SK-N-SH (cell line): ENCODE measurements at regions not wholly inside any gene's neighbourhood (a gene's known extent, or its start where the extent isn't known, plus 50 kb on each side); places are given as distances from the start of the nearest gene placed in this dataset.

ENCODE experiments used
- CTCF ChIA-PET: fragments of 300-600, 350-600 bp; formaldehyde crosslinking; extraction: SDS; loops from one replicate; lab custom pipeline; 2021; lab: Yijun Ruan, JAX
- POLR2A ChIA-PET: fragments of 350-600 bp; sonication (Branson Sonifier 250); formaldehyde crosslinking; extraction: SDS; loops from one replicate; lab custom pipeline; 2020; ENCODE audit warnings: antibody characterized with exemption, inconsistent platforms; lab: Yijun Ruan, JAX
- DNase-seq: peaks from one replicate; pipeline ENCODE4 v3.0.0; 2012
- H2AFZ ChIP-seq: fragments of 200-600 bp; sonication (generic); 2 replicates; pipeline ENCODE4 v1.8.1; 2016; ENCODE audit warnings: antibody characterized with exemption, mild to moderate bottlenecking, low read depth
- H3F3A ChIP-seq: fragments of 200-600 bp; sonication (generic); replicated peaks from 2 replicates; pipeline ENCODE3; 2016; ENCODE audit warnings: antibody characterized with exemption, mild to moderate bottlenecking; ENCODE audit not compliant: insufficient read depth
- H3K27ac ChIP-seq, 2 experiments: fragments of 200-500 bp in 1 of 2; fragments of 200-600 bp in 1 of 2; sonication (Bioruptor generic) in 1 of 2; sonication (generic), shearing (Covaris generic) in 1 of 2; 2 replicates each; pipeline versions ENCODE4 v1.5.1 to v1.6.1; 2014 to 2016; ENCODE audit warnings: low read depth in 2 of 2, inconsistent platforms in 1 of 2, low read length in 1 of 2, mild to moderate bottlenecking in 1 of 2, mixed read lengths in 1 of 2
- H3K27me3 ChIP-seq: fragments of 200-600 bp; sonication (generic), shearing (Covaris generic); 2 replicates; pipeline ENCODE4 v1.6.1; 2016; ENCODE audit warnings: mixed run types; ENCODE audit not compliant: insufficient read depth
- H3K36me3 ChIP-seq, 2 experiments: fragments of 200-500 bp in 1 of 2; fragments of 200-600 bp in 1 of 2; sonication (Bioruptor generic) in 1 of 2; sonication (generic) in 1 of 2; replicated peaks in 1 of 2; 2 replicates each; pipeline versions ENCODE3 to v1.5.1; 2014 to 2016; ENCODE audit warnings: low read length in 1 of 2, mild to moderate bottlenecking in 1 of 2; ENCODE audit not compliant: insufficient read depth in 2 of 2, control insufficient read depth in 1 of 2
- H3K4me1 ChIP-seq, 2 experiments: fragments of 200-500 bp in 1 of 2; fragments of 200-600 bp in 1 of 2; sonication (Bioruptor generic) in 1 of 2; sonication (generic), shearing (Covaris generic) in 1 of 2; 2 replicates each; pipeline versions ENCODE4 v1.5.1 to v1.6.1; 2014 to 2016; ENCODE audit warnings: low read depth in 1 of 2, low read length in 1 of 2, mixed run types in 1 of 2; ENCODE audit not compliant: insufficient read depth in 2 of 2, control insufficient read depth in 1 of 2
- H3K4me2 ChIP-seq: fragments of 200-600 bp; sonication (generic), shearing (Covaris generic); 2 replicates; pipeline ENCODE4 v1.6.1; 2017; ENCODE audit warnings: mixed run types
- H3K4me3 ChIP-seq, 2 experiments: fragments of 200-500 bp in 1 of 2; fragments of 200-600 bp in 1 of 2; sonication (Bioruptor generic) in 1 of 2; sonication (generic), shearing (Covaris generic) in 1 of 2; 2 replicates each; pipeline versions ENCODE4 v1.5.1 to v1.8.1; 2014 to 2016; ENCODE audit warnings: low read depth in 2 of 2, inconsistent platforms in 1 of 2, low read length in 1 of 2, mild to moderate bottlenecking in 1 of 2, mixed read lengths in 1 of 2, moderate library complexity in 1 of 2
- H3K79me2 ChIP-seq: fragments of 200-600 bp; sonication (generic); 2 replicates; pipeline ENCODE4 v1.8.1; 2017; ENCODE audit warnings: mild to moderate bottlenecking; ENCODE audit not compliant: insufficient read depth
- H3K9ac ChIP-seq: fragments of 200-600 bp; sonication (generic); 2 replicates; pipeline ENCODE4 v1.6.1; 2017; ENCODE audit warnings: mixed run types
- H3K9me2 ChIP-seq: fragments of 200-600 bp; sonication (generic); 2 replicates; pipeline ENCODE4 v1.6.1; 2017; ENCODE audit warnings: mixed run types
- H3K9me3 ChIP-seq: fragments of 200-600 bp; sonication (generic); 2 replicates; pipeline ENCODE4 v1.6.1; 2017; ENCODE audit warnings: mixed run types, mild to moderate bottlenecking, moderate library complexity
- H4K20me1 ChIP-seq: fragments of 200-600 bp; sonication (generic); 2 replicates; pipeline ENCODE4 v1.6.1; 2017; ENCODE audit warnings: mild to moderate bottlenecking, mixed run types; ENCODE audit not compliant: insufficient read depth
- EZH2phosphoT487 ChIP-seq: fragments of 200-600 bp; sonication (generic); IDR thresholded peaks from 2 replicates; pipeline ENCODE4 v1.6.1; 2017; ENCODE audit warnings: low read depth, mixed run types, mild to moderate bottlenecking, antibody characterized with exemption, moderate library complexity, borderline replicate concordance
- FOSL2 ChIP-seq: IDR thresholded peaks from 2 replicates; pipeline ENCODE4 v1.4.0; 2012; ENCODE audit warnings: low read depth, mild to moderate bottlenecking, moderate library complexity, borderline replicate concordance
- FOXM1 ChIP-seq: IDR thresholded peaks from 2 replicates; pipeline ENCODE4 v1.4.0; 2012; ENCODE audit warnings: low read depth, mild to moderate bottlenecking
- GABPA ChIP-seq: IDR thresholded peaks from 2 replicates; pipeline ENCODE4 v1.4.0; 2012; ENCODE audit warnings: low read depth, mild to moderate bottlenecking
- IRF3 ChIP-seq: fragments of 150-350 bp; IDR thresholded peaks from 2 replicates; pipeline ENCODE4 v1.6.1; 2016; ENCODE audit warnings: mild to moderate bottlenecking, low read depth, low read length
- JUND ChIP-seq: IDR thresholded peaks from 2 replicates; pipeline ENCODE4 v1.4.0; 2012
- MEF2A ChIP-seq: IDR thresholded peaks from 2 replicates; pipeline ENCODE4 v1.4.0; 2012; ENCODE audit warnings: low read depth, borderline replicate concordance
- POLR2AphosphoS5 ChIP-seq: IDR thresholded peaks from 2 replicates; pipeline ENCODE4 v1.6.1; 2012; ENCODE audit warnings: low read depth, low read length
- SIN3A ChIP-seq: IDR thresholded peaks from 2 replicates; pipeline ENCODE4 v1.6.1; 2012; ENCODE audit warnings: low read depth, mild to moderate bottlenecking, low read length, moderate library complexity, borderline replicate concordance
- TAF1 ChIP-seq: IDR thresholded peaks from 2 replicates; pipeline ENCODE4 v1.6.1; 2012; ENCODE audit warnings: low read depth, mild to moderate bottlenecking, low read length, moderate library complexity, borderline replicate concordance
- YY1 ChIP-seq: IDR thresholded peaks from 2 replicates; pipeline ENCODE4 v1.4.0; 2012; ENCODE audit warnings: low read depth, mild to moderate bottlenecking
- WGBS: methylation state at CpG from one replicate; pipeline ENCODE4 v1.1.6; 2017; ENCODE audit warnings: low lambda C conversion rate; 5-methylcytosine and 5-hydroxymethylcytosine counted together
- TF ChIP-seq, protein P1 (sequence below): IDR thresholded peaks from 2 replicates; pipeline ENCODE4; 2012

DNA sequence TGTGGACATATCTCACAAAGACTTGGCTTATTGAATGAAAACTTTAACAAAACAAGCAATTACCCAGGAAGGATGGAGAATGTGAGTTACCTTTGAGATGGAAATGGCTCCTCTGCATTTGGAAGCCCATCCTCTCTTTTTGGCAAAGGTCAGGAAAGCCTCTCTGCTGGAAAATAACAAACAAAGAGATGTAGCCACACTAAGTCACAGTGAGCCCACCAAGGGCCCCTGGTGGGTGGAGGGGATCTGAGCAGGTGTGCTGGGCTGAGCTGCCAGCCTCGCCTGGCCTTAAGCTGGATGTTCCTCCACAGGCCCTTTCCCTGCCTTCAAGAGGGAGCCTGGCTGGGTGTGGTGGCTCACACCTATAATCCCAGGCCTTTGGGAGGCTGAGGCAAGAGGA, 269.2 kb downstream of the HNRNPD start:
- no peak for DNase-seq
- CTCF ChIA-PET, result no interaction called here
- no CpG with 5 or more reads among the region's 1 CpG for WGBS

GRCh38 chr4:82099928-82100579, 273.7 kb downstream of the HNRNPD start:
- DNase-seq, result no peak
- WGBS, result 4% methylated on average over 6 of the region's 6 CpGs
- POLR2A ChIA-PET, result no interaction called here

More for the DNA sequence above, 269.2 kb downstream of the HNRNPD start:
- Histone ChIP-seq H3K36me3 (no peaks in the 10 kb centered on the region), H3K4me3 (no peak overlapping the region), H3K9me2 (no peaks in the 10 kb centered on the region), H3K27me3 (no peaks in the 10 kb centered on the region), H3K4me1 (no peaks in the 10 kb centered on the region), H3K79me2 (no peaks in the 10 kb centered on the region), H3K9me3 (no peaks in the 10 kb centered on the region), H3K9ac (no peak overlapping the region), H3F3A (no peaks in the 10 kb centered on the region), H3K4me2 (no peak overlapping the region), H4K20me1 (no peaks in the 10 kb centered on the region), H3K27ac (no peak overlapping the region), H2AFZ (no peak overlapping the region)
- TF ChIP-seq JUND, result no peak
- no peak for TF ChIP-seq MEF2A
- TF ChIP-seq TAF1, result no peak
- no peak for TF ChIP-seq FOXM1
- no peak for TF ChIP-seq POLR2AphosphoS5
- TF ChIP-seq EZH2phosphoT487, result no peak
- POLR2A ChIA-PET, result no interaction called here

More at GRCh38 chr4:82099928-82100579, 273.7 kb downstream of the HNRNPD start:
- no peak overlapping the region for H3K27ac ChIP-seq
- no peaks in the 10 kb centered on the region for H3F3A ChIP-seq
- no peaks in the 10 kb centered on the region for H3K36me3 ChIP-seq
- H3K9ac ChIP-seq, result no peak overlapping the region
- no peaks in the 10 kb centered on the region for H3K9me3 ChIP-seq
- H4K20me1 ChIP-seq, result no peaks in the 10 kb centered on the region
- no peaks in the 10 kb centered on the region for H3K9me2 ChIP-seq
- H3K4me2 ChIP-seq, result no peak overlapping the region
- TF ChIP-seq GABPA (no peak), SIN3A (no peak), IRF3 (no peak), FOSL2 (no peak), TAF1 (no peak), YY1 (no peak)
- TF ChIP-seq, protein P1, sequence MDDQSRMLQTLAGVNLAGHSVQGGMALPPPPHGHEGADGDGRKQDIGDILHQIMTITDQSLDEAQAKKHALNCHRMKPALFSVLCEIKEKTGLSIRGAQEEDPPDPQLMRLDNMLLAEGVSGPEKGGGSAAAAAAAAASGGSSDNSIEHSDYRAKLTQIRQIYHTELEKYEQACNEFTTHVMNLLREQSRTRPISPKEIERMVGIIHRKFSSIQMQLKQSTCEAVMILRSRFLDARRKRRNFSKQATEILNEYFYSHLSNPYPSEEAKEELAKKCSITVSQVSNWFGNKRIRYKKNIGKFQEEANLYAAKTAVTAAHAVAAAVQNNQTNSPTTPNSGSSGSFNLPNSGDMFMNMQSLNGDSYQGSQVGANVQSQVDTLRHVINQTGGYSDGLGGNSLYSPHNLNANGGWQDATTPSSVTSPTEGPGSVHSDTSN, result no peak
- H3K79me2 ChIP-seq, result no peaks in the 10 kb centered on the region
- no peak overlapping the region for H2AFZ ChIP-seq
- H3K27me3 ChIP-seq, result no peaks in the 10 kb centered on the region
- CTCF ChIA-PET, result no interaction called here
- H3K4me1 ChIP-seq, result no peaks in the 10 kb centered on the region
- H3K4me3 ChIP-seq, result no peak overlapping the region
